ENCODE measurements at regions not wholly inside any gene's neighbourhood (a gene's known extent, or its start where the extent isn't known, plus 50 kb on each side); places are given as distances from the start of the nearest gene placed in this dataset.

DNA sequence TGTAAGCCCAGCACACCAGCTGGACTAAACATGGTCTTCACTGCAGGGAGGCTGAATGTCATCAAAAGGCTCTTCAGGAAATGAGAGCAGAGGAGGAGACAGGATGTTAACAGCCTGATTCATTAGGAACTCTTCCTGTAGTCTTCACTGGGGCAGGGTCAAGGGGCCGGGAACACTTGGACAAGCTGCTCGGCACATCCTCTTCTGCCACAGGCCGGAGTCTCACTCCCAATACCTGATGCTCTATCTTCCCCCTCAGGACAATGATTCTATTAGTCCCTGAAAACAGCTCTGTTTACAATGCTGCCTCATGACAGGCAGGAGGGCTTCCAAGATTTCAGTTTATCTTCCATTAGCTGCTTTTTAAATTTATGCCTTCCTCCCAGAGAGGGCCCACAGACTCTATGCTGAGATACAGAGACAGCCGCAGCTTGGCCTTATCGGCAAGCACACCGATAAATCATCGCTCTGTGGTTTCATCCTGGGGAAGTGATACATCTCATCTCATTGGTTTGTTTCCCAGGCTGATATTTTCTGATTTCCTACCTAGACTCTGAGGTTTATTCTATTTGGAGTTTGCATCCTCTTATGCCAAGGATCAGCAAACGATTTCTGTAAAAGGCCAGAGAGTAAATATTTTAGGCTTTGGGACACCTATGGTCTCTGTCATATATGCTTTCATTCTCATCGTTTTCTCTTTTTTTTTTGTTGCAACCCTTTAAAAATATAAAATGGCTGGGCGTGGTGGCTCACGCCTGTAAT is 214.0 kb upstream of the ASIC2 start (continued):
- no peak for TF ChIP-seq ZNF839 (CRISPR knock-in tag; IDR thresholded peaks at IDR 0.05; ENCODE audit: borderline replicate concordance)
- no peak for TF ChIP-seq ZNF30 (CRISPR knock-in tag; IDR thresholded peaks at IDR 0.05)
- TF ChIP-seq TARDBP (CRISPR knock-in tag; IDR thresholded peaks at IDR 0.05) = no peak
- TF ChIP-seq HNRNPL (IDR thresholded peaks at IDR 0.05; ENCODE audit: low read depth, low read length) = no peak
- TF ChIP-seq NKX3-1 (CRISPR knock-in tag; IDR thresholded peaks at IDR 0.05) = no peak

DNA sequence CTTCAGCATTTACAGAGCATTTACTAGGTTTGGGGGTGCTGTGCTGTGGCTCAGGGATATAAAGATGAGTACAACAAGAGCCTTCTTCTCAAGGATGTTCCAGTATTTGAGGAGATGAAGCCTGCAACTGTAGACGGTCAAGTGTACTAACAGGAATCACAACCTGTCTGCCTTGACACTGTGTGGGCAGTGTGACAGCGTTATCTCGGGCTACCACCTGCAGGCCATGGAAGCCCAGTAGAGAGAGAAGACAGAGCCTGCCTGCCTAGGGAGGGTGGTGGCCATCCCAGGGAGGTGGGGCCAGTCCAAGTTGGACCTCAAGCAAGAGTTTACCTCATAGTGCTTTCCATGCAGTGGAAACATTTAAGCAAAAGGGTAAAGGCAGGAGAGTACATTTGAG is 215.1 kb upstream of the ASIC2 start:
- TF ChIP-seq KDM5A (IDR thresholded peaks at IDR 0.05; ENCODE audit: borderline replicate concordance, low read length) (no peak), NFE2L1 (CRISPR knock-in tag; IDR thresholded peaks at IDR 0.05; ENCODE audit: borderline replicate concordance) (no peak), HNRNPUL1 (IDR thresholded peaks at IDR 0.05; ENCODE audit: low read depth, low read length) (no peak)
- TF ChIP-seq, protein P1, sequence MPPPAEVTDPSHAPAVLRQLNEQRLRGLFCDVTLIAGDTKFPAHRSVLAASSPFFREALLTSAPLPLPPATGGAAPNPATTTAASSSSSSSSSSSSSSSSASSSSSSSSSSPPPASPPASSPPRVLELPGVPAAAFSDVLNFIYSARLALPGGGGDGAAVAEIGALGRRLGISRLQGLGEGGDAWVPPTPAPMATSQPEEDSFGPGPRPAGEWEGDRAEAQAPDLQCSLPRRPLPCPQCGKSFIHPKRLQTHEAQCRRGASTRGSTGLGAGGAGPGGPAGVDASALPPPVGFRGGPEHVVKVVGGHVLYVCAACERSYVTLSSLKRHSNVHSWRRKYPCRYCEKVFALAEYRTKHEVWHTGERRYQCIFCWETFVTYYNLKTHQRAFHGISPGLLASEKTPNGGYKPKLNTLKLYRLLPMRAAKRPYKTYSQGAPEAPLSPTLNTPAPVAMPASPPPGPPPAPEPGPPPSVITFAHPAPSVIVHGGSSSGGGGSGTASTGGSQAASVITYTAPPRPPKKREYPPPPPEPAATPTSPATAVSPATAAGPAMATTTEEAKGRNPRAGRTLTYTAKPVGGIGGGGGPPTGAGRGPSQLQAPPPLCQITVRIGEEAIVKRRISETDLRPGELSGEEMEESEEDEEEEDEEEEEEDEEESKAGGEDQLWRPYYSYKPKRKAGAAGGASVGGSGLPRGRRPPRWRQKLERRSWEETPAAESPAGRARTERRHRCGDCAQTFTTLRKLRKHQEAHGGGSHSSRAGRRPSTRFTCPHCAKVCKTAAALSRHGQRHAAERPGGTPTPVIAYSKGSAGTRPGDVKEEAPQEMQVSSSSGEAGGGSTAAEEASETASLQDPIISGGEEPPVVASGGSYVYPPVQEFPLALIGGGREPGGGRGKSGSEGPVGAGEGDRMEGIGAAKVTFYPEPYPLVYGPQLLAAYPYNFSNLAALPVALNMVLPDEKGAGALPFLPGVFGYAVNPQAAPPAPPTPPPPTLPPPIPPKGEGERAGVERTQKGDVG (CRISPR knock-in tag; IDR thresholded peaks at IDR 0.05; ENCODE audit: borderline replicate concordance) = no peak
- no peak for DNase-seq (ENCODE audit: low spot score)
- H3K4me3 ChIP-seq (replicated peaks in 1 of 3; ENCODE audit: insufficient read depth in 1 of 3, low read depth in 2 of 3, low read length in 3 of 3) = no peak overlapping the region
- H3K27ac ChIP-seq (ENCODE audit: extremely low read length, insufficient read depth, low read length) = no peak overlapping the region
- intact Hi-C loops (cut with micrococcal nuclease; ENCODE audit: unreplicated experiment) (no loop called here), in situ Hi-C loops (cut with HindIII; ENCODE audit: extremely low pct_ligation_motif_present, low pct_unique_long_range_greater_than_20kb) (loop anchor here (25.0 kb wide), 1 partner anchor 471 kb away; no protein-coding TSS in a partner anchor)
- FAIRE-seq = no peak
- no peak overlapping the region for H3K4me2 ChIP-seq (ENCODE audit: low read depth, low read length)
- H3K9ac ChIP-seq (ENCODE audit: insufficient read depth, low read depth, low read length) = no peak overlapping the region
- H3K79me2 ChIP-seq (ENCODE audit: insufficient read depth, low read length) = no peaks in the 10 kb centered on the region
- no peaks in the 10 kb centered on the region for H4K20me1 ChIP-seq (ENCODE audit: insufficient read depth, low read length)
- ChIA-PET CTCF (ENCODE audit: low intra/inter-chr PET ratio, low total read pairs) (no interaction called here), POLR2A (no interaction called here)
- 33% methylated on average over 2 of the region's 3 CpGs for WGBS (ENCODE audit: low lambda C conversion rate)
- no peak for ATAC-seq
- H3K27me3 ChIP-seq (ENCODE audit: control insufficient read depth in 1 of 2, insufficient read depth in 2 of 2, low read length in 2 of 2) = no peaks in the 10 kb centered on the region
- no peaks in the 10 kb centered on the region for H3K9me3 ChIP-seq (ENCODE audit: low read length)
- no peaks in the 10 kb centered on the region for H3K4me1 ChIP-seq (ENCODE audit: insufficient read depth, low read length)
- H2AFZ ChIP-seq (ENCODE audit: low read length) = no peak overlapping the region
- no peaks in the 10 kb centered on the region for H3K36me3 ChIP-seq (replicated peaks in 1 of 2; ENCODE audit: control insufficient read depth in 1 of 2, insufficient read depth in 2 of 2, low read length in 2 of 2)
- BruUV-seq (replicated peaks) = no TSS peak

Measured in HepG2 (cell line).